HG03045 (cell line): ENCODE measurements at regions not wholly inside any gene's neighbourhood (a gene's known extent, or its start where the extent isn't known, plus 50 kb on each side); places are given as distances from the start of the nearest gene placed in this dataset.

Experiments used
- ATAC-seq: cut with Tn5 transposase; IDR thresholded peaks from one replicate; pipeline ENCODE4 v1.9.1; 2021; ENCODE audit warnings: mild to moderate bottlenecking, moderate library complexity; ENCODE audit not compliant: unreplicated experiment

DNA sequence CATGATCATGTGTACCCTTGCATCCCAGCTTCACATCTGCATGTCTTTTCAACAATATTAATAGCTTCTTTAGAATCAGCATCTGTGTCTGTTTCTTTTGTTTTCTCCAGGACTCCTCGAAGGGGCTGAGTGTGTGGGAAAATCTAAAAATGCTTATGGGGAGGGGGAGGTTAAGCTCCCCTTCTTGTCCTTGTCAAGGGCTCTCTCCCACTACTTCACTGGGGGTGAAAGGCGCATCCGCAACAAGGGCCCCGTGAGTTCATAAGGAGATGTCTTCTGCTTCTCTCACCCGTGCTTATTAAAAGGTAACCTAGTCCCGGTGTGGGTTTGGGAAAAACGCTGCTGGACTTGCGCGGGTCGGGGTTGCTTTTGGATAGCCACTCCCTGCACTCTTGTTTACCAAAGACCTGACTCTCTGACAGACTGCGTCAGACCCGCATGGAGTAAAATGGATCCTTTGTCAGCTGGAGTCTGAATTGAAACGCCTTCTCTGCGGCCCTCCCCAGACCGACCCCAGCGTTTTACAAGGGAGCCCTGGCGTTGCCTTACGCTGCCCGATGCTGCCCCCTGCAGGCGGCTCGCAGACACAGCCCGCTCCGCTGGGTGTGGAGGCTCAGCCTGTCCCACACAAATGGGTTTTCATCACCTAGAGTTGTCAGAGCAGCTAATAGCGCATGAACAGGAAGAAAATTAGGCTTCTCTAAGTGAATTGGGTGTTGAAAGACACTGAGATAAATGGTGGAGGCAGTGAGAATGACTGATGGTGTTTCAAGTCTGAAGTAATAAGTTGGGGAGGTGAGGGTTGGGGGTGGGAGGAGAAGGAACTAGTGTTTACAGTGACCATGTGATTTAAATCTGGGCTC lies 53.8 kb downstream of the IER5 start:
- peak; percentile 65 for ATAC-seq

DNA sequence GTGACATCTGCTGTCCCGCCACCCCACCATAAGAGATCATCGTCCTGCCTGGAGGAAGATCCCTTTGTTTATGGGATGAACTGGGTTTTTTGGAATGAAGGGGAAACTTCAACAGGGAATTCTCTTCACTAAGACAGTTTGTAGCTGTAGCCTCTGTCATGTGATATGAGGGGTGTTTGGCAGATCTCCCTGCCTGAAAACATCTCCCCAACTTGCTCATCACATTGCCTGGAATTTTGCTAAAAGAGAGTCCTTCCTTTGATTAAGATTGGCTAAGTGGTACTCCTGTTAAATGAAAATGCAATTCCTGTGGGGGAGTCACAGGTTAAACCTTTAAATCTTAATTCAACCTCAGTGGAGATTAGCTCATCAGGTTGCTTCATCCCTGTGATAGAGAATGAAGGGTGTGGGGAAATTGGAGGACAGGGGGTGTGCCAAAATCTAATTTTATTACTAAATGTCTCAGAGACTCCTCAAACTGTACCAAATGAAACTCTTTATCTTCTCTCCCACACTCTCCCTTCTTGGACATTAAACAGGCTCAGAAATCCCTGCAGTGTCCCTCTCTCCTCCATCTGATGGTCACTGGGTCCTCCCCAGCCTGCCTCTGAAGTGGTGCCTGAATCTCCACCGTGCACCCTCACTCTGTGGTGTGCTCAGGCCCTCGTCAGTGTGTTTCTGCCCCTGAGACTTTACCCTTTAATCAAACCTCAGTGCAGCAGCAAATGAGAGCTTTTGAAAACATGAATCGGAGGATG lies 54.8 kb downstream of the IER5 start:
- ATAC-seq: no peak

DNA sequence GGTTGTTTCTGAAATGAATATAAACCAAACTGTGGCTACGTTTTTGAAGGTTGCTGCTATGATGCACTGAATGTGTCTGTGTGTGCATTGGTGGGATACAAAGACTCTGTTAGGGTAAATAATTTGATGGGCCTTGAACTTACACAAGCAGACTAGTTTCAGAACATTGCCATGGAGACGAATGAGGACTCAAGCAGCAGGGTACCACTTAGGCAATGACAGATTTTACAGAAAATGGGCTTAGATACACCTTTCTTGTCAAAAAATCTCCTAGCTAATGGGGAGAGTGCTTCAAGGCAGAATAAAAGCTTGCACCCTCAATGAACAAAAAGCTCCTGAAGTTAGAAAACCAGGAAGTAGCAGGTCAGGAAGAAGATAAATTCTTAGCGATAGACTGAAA lies 55.7 kb downstream of the IER5 start:
- ATAC-seq: no peak

DNA sequence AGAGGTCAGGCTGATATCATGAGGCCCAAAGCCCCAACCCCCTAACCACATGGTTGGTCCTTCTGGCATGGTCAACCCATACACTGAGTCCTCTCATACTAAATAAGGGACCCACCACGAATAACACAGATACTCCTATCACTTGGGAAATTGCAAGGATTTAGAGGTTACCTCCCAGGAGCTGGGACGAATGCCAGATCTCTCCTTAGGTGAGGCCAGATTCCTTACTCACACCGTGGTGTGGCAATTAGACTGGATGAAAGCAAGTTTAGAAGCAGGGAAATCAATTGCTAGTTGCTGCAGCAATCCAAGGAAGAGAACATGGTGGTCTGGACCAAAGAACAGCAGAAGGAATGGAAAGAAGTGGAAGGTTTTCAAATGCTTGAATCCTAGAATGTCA lies 60.1 kb downstream of the IER5 start:
- ATAC-seq: no peak

DNA sequence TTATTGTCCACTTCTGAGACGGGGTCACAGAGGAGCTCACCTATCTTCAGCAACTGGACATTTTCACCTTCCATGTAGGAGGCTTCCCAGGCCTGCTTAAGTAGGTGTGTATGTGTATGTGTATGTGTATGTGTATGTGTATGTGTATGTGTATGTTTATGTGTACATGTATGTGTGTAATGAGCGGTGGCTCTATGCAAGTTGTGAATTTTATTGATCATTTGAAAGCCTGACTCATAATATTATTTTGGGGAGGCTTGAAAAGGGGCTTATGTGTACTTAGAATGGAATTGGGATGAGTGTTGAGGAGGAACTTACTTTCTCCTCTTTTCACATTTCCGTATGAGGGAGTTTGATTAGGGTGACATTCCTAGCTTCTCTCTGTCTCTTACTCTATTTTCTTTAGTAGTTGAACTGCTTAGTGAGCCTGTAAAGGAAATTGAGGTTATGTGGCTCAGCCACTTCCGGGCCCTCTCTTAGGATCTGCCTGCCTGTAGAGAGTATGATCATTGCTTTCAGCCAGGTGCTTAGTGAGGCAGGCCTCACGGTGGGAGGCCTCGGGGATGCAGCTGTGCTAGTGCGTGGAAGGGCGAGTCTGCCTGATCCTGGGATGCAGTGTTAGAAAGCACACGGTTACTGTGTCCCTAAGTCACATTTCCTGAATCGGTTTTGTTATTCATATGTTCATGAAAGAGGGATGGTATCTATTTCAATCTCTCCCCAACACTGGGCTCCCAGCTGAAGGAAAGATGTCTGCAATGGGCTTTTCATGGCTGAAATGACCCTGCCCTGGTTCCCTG lies 61.0 kb downstream of the IER5 start:
- peak; percentile 79 for ATAC-seq

DNA sequence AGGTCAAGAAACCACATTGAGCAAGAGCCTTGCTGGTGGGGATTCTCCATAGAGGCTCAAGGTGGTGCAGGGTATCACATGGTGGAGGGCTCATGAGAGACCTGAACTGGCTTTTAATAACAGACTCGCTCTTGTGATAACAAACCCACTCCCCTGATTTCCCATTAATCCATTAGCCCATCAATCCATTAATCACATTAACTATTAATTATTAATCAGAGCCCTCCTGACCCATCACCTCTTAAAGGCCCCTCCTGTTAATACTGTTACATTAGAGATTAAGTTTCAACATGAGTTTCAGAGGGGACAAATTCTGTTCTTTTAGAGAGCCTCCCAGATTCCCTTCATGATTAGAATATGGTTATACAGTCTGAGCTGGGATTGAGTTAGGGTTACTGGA lies 61.8 kb downstream of the IER5 start:
- ATAC-seq: no peak

DNA sequence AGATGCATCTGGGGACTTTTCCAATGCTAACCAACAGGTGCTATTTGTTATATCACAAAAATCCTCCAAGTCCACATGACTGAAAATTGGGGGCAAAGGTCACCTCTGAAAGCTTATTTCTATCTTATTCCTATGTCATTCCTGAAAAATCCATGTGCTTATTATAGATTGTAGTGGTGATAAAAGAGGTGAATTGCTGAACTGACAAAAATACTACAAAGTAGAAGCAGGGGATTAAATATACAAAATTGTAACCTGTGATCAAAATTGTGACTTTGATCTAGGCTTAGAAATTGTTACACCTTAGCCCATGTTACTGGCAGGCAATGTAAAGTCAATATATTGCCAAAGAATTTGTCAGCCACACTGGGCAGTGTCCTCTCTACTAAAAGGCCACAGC lies 62.3 kb downstream of the IER5 start:
- no peak for ATAC-seq

DNA sequence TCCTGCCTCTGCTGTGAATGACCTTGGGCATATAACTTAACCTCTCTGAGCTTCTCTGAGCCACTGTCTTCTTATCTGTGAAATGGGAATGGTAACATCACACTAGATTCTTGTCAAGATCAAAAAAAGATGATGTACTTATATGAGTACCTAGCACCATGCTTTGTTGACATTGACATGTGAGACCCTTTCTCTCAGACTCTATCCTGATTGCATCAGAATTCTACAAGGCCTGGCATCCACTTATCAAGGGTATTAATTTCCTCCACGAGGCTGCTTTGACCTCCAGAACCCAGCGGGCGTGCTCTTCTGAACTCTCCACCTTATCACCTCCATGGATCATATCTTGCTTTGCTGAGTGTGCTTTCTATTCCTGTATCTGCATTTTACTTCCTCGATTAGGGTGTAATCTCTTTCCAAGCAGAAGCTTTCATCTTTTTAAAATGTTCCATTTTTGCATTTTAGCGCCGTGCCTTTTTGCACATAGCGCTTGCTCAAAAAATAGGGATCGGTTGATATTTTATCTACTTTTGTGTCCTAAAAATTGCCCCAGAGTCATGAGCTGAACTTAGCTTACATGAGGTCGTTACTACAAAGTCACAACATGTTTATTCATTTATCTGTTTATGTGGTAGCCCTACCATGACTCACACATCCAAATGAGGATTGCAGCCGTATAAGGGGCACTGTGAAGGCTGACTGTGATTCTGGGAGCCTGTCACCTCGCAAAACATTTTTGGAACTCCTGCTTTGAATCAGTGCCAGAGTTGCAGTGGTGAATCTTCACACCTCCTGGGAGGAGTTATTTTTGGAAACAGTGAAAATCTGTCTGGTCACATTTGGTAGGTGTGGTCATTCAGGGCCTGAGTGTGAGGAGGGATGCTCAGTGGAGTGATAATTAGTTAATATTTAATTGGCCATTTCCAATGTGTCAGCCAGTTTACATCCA lies 63.2 kb downstream of the IER5 start:
- no peak for ATAC-seq

DNA sequence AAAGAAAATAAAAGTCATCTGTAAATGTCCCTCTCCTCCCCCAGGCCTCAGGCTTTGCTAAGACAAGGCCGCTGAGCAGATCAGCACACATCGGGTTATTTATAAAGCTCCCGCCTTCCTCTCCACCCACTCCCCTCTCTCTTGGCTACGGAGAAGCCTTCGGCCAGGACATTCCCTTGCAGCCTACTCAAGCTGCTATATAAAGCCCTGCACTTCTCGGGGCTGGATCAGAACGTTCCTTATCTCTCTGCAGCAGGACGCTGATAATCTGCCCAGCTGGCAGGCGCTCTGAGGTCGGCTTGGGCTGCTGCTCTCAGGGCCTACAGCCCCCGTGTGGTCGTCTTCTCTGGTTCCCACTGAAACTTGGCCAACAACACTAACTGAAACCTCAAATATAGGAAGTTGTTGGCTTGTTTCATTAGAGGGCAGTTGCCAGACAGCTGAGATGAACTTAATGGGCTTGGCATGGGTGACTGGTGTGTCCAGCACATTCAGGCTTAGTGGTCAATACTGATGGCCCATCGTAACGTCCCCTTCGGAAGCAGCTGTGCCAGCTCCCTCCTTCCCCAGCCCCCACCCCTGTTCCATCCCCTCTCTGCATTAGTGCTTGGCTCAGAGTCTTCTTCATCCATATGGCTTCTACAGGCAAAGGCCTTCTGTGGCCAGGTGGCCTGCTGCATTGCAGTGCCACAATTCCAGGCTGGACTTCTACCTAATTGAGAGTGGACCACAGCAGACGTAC lies 64.6 kb downstream of the IER5 start:
- peak; percentile 73 for ATAC-seq

DNA sequence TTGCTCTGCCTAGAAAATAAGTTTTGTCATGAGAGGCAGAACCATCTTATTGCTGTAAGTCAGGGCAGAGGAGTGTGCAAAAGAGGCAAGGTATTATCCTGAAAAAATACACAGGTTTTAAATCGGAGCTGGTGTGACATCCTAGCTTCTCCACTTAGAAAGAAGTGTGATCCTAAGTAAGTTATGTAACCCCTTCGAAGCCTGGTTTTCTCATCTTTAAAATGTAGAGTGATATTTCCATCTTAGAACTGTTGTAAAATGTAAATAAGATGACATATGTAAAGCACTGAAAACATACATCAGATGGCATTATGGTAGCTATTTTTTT lies 65.1 kb downstream of the IER5 start:
- no peak for ATAC-seq

DNA sequence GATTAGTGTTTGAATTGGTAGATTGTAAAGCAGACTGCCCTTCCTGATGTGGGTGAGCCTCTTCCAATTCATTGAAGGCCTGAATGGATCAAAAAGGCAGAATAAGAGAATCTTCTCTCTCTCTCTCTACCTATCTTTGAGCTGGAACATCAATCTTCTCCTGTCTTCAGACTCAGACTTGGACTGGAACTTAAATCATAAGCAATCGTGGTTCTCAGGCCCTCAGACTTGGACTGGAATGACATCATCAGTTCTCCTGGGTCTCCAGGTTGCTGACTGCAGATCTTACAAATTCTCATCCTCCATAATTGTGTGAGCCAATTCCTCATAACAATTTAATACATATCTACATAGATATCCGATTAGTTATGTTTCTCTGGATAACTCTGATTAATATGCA lies 66.8 kb downstream of the IER5 start:
- ATAC-seq: no peak

DNA sequence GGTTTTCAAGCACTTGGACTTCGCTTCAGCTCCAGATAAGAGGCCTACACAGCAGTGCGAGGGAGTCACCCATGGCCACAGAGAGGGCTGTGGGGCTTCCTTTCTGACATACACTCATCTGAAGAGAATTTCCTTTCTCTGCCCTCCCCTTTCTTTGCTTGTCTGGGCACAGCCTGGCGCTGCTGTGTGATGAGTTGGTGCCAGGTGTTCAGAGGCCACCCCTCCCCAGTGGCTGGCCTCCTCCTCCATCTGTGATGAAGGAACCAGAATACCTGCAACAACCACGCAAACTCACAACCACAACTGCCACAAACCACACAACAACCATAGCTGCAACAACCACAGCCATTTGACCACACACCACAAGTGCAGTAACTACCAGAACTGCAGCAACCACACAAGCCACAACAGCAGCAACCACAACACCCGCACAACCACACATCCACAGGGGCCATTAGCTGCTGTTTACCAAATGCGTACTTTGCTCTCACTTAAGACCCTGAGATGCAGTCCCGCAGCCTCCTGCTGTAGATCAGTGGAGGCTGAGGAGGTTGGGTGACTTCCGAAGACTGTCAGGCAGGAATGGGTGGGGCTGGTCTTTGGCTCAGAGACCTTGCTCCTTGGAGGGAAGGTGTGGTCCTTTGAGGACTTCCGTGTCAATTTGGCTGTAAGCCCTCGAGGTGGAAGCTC lies 71.1 kb downstream of the IER5 start:
- no peak for ATAC-seq

DNA sequence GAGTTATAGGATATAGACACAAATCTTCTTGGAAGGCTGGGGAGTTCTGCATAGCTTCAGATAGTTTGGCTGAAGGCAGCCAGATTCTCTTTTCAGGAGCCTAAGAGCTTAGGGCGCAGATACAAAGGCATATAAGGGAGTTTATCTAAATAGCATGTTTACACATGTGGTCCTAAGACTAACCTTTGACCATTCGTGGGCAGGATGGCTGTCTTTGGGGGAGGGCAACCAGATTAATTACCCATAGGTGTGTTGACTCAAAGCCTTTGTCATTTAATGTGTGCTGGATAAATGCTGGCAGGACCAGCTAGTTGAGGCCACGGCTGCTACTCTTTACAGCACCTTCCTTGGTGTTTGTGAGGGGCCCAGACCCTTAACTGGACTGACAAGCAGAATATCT lies 71.8 kb downstream of the IER5 start:
- ATAC-seq: no peak

DNA sequence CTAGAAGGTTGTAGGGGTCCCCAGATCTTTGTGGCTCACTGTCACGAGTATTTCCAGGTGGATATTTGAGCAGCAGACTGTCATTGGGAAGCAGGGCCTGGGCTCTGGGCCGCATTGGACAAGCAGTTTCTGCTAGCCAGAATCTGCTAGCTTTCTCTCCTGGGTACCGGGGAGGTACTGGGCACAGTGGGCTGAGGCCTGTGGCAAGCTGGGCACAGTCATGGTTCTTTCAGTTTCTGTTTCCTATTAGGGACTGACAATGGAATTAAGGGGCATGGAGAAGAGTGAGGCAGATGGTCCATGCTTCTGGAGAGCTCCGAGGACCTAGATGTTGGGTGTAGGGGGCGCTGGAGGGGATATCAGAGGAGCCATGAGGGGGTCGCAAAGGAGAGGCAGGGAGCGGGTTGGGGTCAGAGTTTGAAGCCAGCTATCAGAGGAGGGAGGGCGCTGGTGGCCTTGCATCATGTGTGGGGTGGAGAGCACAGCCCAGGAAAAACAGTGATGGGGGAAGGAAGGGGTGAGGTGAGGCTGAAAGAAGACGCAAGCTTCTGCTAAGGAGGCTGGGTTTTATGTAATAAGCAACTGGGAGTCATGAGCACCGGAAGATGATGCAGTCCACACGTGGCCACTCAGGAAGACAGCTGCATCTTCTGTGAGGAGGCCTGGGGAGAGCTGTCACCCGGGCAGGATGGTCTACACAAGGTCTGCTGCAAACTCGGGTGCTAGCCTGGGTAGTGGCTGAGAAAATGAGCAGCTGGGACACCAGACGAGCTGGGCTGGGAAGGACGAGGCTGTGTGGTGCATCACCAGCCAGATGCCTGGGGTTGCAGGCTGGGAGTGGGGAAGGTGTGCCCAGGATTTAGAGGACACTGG lies 72.7 kb downstream of the IER5 start:
- ATAC-seq: no peak

DNA sequence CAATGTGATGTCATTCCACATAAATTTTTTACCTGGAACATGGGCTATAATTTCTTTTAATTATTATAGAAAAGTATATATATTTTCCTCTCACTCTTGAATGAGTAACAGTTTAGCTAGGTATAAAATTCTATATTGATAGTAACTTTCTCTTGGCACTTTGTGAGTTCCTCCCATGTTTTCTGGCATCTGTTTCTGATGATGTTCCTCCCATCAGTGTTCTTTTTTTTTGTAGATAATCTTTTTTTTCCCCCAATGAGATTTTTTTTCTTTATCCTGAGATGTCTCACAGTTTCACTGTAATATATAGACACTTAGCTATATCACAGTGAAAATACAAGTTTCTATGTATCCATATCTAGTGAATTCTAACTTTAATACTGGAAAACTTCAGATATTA lies 75.2 kb downstream of the IER5 start:
- no peak for ATAC-seq

DNA sequence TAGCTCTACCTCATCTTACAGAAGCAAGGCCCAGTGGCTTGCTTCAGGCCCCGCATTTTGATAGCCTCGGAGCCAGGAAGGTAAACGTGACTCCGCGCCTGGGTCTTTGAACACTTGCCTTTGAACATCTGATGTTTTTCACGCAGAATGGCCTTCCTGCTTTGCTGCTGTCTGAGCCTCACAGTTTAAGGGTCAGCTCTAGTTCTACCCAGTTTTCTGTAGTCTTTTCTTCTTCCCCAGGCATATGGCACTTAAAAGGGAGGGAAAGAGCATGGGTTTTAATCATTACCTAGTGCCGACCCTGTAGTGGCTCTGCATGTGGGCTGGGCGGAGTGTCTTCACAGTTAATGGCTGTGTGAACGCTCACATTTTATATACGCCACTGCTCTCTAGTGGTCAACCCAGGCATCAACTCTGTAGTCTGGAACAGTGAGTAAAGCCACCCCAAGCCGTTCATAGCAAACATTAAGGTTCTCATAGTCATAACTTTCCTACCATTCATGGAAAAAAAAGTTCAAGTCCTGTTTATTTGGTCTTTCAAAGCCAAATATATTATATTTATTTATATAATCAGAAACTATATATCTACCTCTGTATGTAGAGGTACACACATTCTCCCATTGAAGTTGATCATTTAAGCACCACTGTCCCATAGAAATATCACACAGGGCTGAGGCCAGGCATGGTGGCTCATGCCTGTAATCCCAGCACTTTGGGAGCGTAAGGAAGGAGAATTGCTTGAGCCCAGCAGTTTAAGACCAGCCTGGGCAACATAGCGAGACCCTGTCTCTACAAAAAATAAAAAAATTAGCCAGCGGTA lies 78.1 kb downstream of the IER5 start:
- peak; percentile 97 for ATAC-seq

DNA sequence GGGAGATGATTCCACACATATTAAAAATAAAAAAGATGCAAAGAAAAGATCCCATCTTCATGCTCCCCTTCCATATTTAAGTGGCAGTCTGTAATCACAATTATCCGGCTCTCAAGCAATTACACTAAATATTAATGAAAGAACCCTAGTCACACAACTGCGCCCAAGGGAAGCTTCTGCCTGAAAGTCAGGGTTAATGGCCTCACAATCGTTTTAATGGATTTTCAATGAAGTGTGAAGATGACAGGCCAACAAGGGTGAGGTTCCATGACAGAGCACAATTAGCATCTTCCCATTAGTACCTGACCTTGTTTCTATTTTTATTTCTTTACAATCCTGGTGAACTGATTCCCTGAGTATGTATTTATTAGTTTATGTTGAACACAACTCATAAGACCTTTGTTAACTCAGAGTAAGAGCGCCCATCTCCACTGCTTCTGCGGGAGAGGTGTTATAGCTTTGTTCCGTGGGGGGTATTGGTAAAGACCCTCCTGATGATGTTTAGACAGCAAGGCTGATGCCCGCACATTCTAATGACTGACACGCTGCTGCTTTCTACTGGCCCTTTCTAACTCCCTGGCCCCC lies 80.9 kb downstream of the IER5 start:
- no peak for ATAC-seq
